CD4-positive, alpha-beta T cell (primary cell): ENCODE measurements at regions not wholly inside any gene's neighbourhood (a gene's known extent, or its start where the extent isn't known, plus 50 kb on each side); places are given as distances from the start of the nearest gene placed in this dataset.

Experiments used
- ATAC-seq: fragments of 200-7000 bp; cut with Tn5 transposase; one replicate; pipeline ENCODE4 v1.10.0; 2022; ENCODE audit warnings: mild to moderate bottlenecking; ENCODE audit not compliant: poor library complexity
- CTCF ChIA-PET: fragments of 350-600 bp; sonication (Branson Sonifier 250); formaldehyde crosslinking; loops from one replicate; lab custom pipeline; 2021; ENCODE audit warnings: antibody characterized with exemption, inconsistent platforms; lab: Charles Lee
- POLR2A ChIA-PET: fragments of 350-600 bp; sonication (Branson Sonifier 250); formaldehyde crosslinking; loops from one replicate; lab custom pipeline; 2021; ENCODE audit warnings: antibody characterized with exemption, inconsistent platforms; lab: Charles Lee
- DNase-seq, 14 experiments: peaks; one replicate each; pipeline ENCODE4 v3.0.0-alpha.2; 2013 to 2020; ENCODE audit warnings: mixed read lengths in 2 of 14
- H3K27ac ChIP-seq, 2 donors: one replicate each; pipeline versions ENCODE4 v1.5.1 to v1.7.0; 2013; ENCODE audit warnings: low read length in 2 of 2, low read depth in 1 of 2, mild to moderate bottlenecking in 1 of 2
- H3K27me3 ChIP-seq, 2 experiments: 1 replicate in 1 of 2; 2 replicates in 1 of 2; pipeline versions ENCODE4 v1.6.1 to v1.7.0; 2013; ENCODE audit warnings: low read length in 2 of 2, control low read depth in 1 of 2, mild to moderate bottlenecking in 1 of 2, moderate library complexity in 1 of 2; ENCODE audit not compliant: insufficient read depth in 2 of 2, control insufficient read depth in 1 of 2
- H3K36me3 ChIP-seq: one replicate; pipeline ENCODE4 v1.6.1; 2013; ENCODE audit warnings: low read length, control low read depth; ENCODE audit not compliant: insufficient read depth
- H3K4me1 ChIP-seq: one replicate; pipeline ENCODE4 v1.6.1; 2013; ENCODE audit warnings: low read length, control low read depth; ENCODE audit not compliant: insufficient read depth
- H3K4me3 ChIP-seq: one replicate; pipeline ENCODE4 v1.5.1; 2013; ENCODE audit warnings: mild to moderate bottlenecking, low read length, moderate library complexity
- H3K9me3 ChIP-seq, 2 experiments: 1 replicate in 1 of 2; 2 replicates in 1 of 2; pipeline versions ENCODE4 v1.6.1 to v1.7.0; 2013; ENCODE audit warnings: low read length in 2 of 2, mild to moderate bottlenecking in 2 of 2, control low read depth in 1 of 2, moderate library complexity in 1 of 2; ENCODE audit not compliant: control insufficient read depth in 1 of 2, insufficient read depth in 1 of 2
- H3K27ac Mint-ChIP-seq: one replicate; pipeline ENCODE4 v1.8.0; 2020; ENCODE audit warnings: mixed read lengths
- H3K27me3 Mint-ChIP-seq: one replicate; pipeline ENCODE4 v1.8.0; 2021; ENCODE audit warnings: mixed read lengths
- H3K36me3 Mint-ChIP-seq: one replicate; pipeline ENCODE4 v1.8.0; 2021; ENCODE audit warnings: low read depth, mixed read lengths
- H3K4me1 Mint-ChIP-seq: one replicate; pipeline ENCODE4 v1.8.0; 2021; ENCODE audit warnings: low read depth, mixed read lengths
- H3K4me3 Mint-ChIP-seq: one replicate; pipeline ENCODE4 v1.8.0; 2020; ENCODE audit warnings: mild to moderate bottlenecking, mixed read lengths
- H3K9me3 Mint-ChIP-seq: one replicate; pipeline ENCODE4 v1.8.0; 2020; ENCODE audit warnings: mixed read lengths
- CTCF ChIP-seq: fragments of 200-600 bp; IDR thresholded peaks from one replicate; pipeline ENCODE4 v1.8.0; 2022; ENCODE audit warnings: antibody characterized with exemption, mild to moderate bottlenecking
- intact Hi-C, 2 experiments: fragments of 100-400 bp; cut with DNase I in 1 of 2; cut with micrococcal nuclease in 1 of 2; formaldehyde crosslinking; loops; one replicate each; pipeline versions ENCODE4 v1.15.1 to v1.9.0; 2023 to 2025; cut with DNase I, micrococcal nuclease

GRCh38 chr3:73745526-73746191 lies 120.9 kb upstream of the PDZRN3 start:
- POLR2A ChIA-PET = no interaction called here
- H3K9me3 ChIP-seq = peaks cover 0 to 7% of the 10 kb centered on the region in 2 experiments

GRCh38 chr3:73743551-73743950 lies 118.8 kb upstream of the PDZRN3 start:
- intact Hi-C loops = no loop called here
- H3K27ac ChIP-seq = no peak overlapping the region
- Mint-ChIP-seq H3K4me3 (no peak overlapping the region), H3K9me3 (peaks cover 6% of the 10 kb centered on the region), H3K36me3 (no peaks in the 10 kb centered on the region), H3K27ac (no peak overlapping the region), H3K27me3 (no peaks in the 10 kb centered on the region), H3K4me1 (no peaks in the 10 kb centered on the region)
- no peaks in the 10 kb centered on the region for H3K27me3 ChIP-seq
- no peaks in the 10 kb centered on the region for H3K36me3 ChIP-seq
- H3K4me3 ChIP-seq = no peak overlapping the region
- ChIA-PET POLR2A (no interaction called here), CTCF (no interaction called here)
- no peaks in the 10 kb centered on the region for H3K4me1 ChIP-seq
- DNase-seq = no peak
- TF ChIP-seq CTCF = no peak
- no peak for ATAC-seq
- H3K9me3 ChIP-seq = peaks cover 0 to 7% of the 10 kb centered on the region in 2 experiments

More at GRCh38 chr3:73745526-73746191, 120.9 kb upstream of the PDZRN3 start:
- Mint-ChIP-seq H3K36me3 (no peaks in the 10 kb centered on the region), H3K9me3 (peaks cover 6% of the 10 kb centered on the region), H3K27ac (no peak overlapping the region), H3K27me3 (no peaks in the 10 kb centered on the region), H3K4me3 (no peak overlapping the region), H3K4me1 (no peaks in the 10 kb centered on the region)
- ATAC-seq (no peak), DNase-seq (no peak)
- Histone ChIP-seq H3K4me3 (no peak overlapping the region), H3K27ac (no peak overlapping the region), H3K27me3 (no peaks in the 10 kb centered on the region), H3K4me1 (no peaks in the 10 kb centered on the region), H3K36me3 (no peaks in the 10 kb centered on the region)
- no peak for TF ChIP-seq CTCF
- intact Hi-C loops = no loop called here
- CTCF ChIA-PET = interaction anchor here (0.6 kb wide), 1 partner anchor 16 kb away, joined by 4 read pairs; no protein-coding TSS in a partner anchor

- Mint-ChIP-seq H3K27ac (no peak overlapping the region), H3K9me3 (peaks cover 7% of the 10 kb centered on the region), H3K27me3 (no peaks in the 10 kb centered on the region), H3K4me1 (no peaks in the 10 kb centered on the region), H3K4me3 (no peak overlapping the region), H3K36me3 (no peaks in the 10 kb centered on the region)
- DNase-seq = no peak
- H3K4me1 ChIP-seq = no peaks in the 10 kb centered on the region
- no peak overlapping the region for H3K27ac ChIP-seq
- no peak for ATAC-seq
- ChIA-PET CTCF (no interaction called here), POLR2A (no interaction called here)
- peaks cover 0 to 4% of the 10 kb centered on the region in 2 experiments for H3K9me3 ChIP-seq
- no peaks in the 10 kb centered on the region for H3K36me3 ChIP-seq
- no peak overlapping the region for H3K4me3 ChIP-seq
- H3K27me3 ChIP-seq = no peaks in the 10 kb centered on the region
- TF ChIP-seq CTCF = no peak
- intact Hi-C loops = no loop called here
Measured at GRCh38 chr3:73739791-73740453, 115.2 kb upstream of the PDZRN3 start.
